Body of pancreas (tissue), 4 donors: ENCODE measurements at regions not wholly inside any gene's neighbourhood (a gene's known extent, or its start where the extent isn't known, plus 50 kb on each side); places are given as distances from the start of the nearest gene placed in this dataset.

ENCODE experiments used
- ATAC-seq: fragments of 150-250 bp; one replicate; pipeline ENCODE4 v1.9.1; 2016
- DNase-seq, 4 donors: peaks; one replicate each; pipeline ENCODE4 v3.0.0-alpha.2; 2019
- H3K27ac ChIP-seq, 4 donors: fragments of 200-600 bp; sonication (generic); 1 replicate in 3 of 4; 2 replicates in 1 of 4; pipeline versions ENCODE4 v1.5.1 to v1.6.1; 2016 to 2019; ENCODE audit warnings: mild to moderate bottlenecking in 1 of 4, mixed read lengths in 1 of 4, moderate library complexity in 1 of 4
- H3K27me3 ChIP-seq, 2 donors: fragments of 200-600 bp; sonication (generic); one replicate each; pipeline ENCODE4 v1.6.0; 2016; ENCODE audit warnings: mild to moderate bottlenecking in 1 of 2
- H3K36me3 ChIP-seq, 2 donors: fragments of 200-600 bp; sonication (generic); replicated peaks in 1 of 2; 2 replicates each; pipeline ENCODE4 v1.5.1; 2016; ENCODE audit warnings: low read depth in 2 of 2; ENCODE audit not compliant: insufficient read depth in 1 of 2
- H3K4me1 ChIP-seq: fragments of 200-600 bp; sonication (generic); one replicate; pipeline ENCODE4 v1.6.0; 2016
- H3K4me3 ChIP-seq, 2 donors: fragments of 200-600 bp; sonication (generic); 1 replicate in 1 of 2; 2 replicates in 1 of 2; pipeline ENCODE4 v1.5.1; 2016 to 2019
- H3K9me3 ChIP-seq, 3 donors: fragments of 200-600 bp; sonication (generic); 1 replicate in 2 of 3; 2 replicates in 1 of 3; pipeline ENCODE4 v1.5.1; 2016
- CTCF ChIP-seq, 7 experiments: fragments of 450-650 bp in 4 of 7; fragments of 200-600 bp in 3 of 7; sonication (generic) in 3 of 7; IDR thresholded peaks; one replicate each; pipeline ENCODE4 v1.5.1; 2016 to 2019; ENCODE audit warnings: antibody characterized with exemption in 7 of 7
- POLR2A ChIP-seq, 3 donors: fragments of 450-650 bp; IDR thresholded peaks; one replicate each; pipeline ENCODE4 v1.6.1; 2016; ENCODE audit warnings: antibody characterized with exemption in 3 of 3, mild to moderate bottlenecking in 2 of 3
- WGBS, 2 donors: methylation state at CpG; one replicate each; pipeline ENCODE4 v1.1.5; 2017; 5-methylcytosine and 5-hydroxymethylcytosine counted together
- intact Hi-C: fragments of 100-400 bp; cut with DNase I; formaldehyde crosslinking; loops from one replicate; pipeline ENCODE4 v1.15.1; 2023

GRCh38 chr4:59644765-59645164, 1555.4 kb upstream of the ADGRL3 start:
- TF ChIP-seq POLR2A (IDR thresholded peaks at IDR 0.05), result no peak
- TF ChIP-seq CTCF (IDR thresholded peaks at IDR 0.05), result no peak
- 94% methylated on average over 3 of the region's 3 CpGs for WGBS, 2 donors
- no peak for ATAC-seq

GRCh38 chr4:59646082-59646481, 1554.0 kb upstream of the ADGRL3 start:
- no peaks in the 10 kb centered on the region for H3K9me3 ChIP-seq
- 92% methylated on average over 5 of the region's 5 CpGs for WGBS, 2 donors
- intact Hi-C loops, result no loop called here
- no peaks in the 10 kb centered on the region for H3K36me3 ChIP-seq
- no peak for ATAC-seq
- no peaks in the 10 kb centered on the region for H3K27me3 ChIP-seq
- no peak for TF ChIP-seq POLR2A (IDR thresholded peaks at IDR 0.05)
- TF ChIP-seq CTCF (IDR thresholded peaks at IDR 0.05), result no peak
- no peaks in the 10 kb centered on the region for H3K4me1 ChIP-seq
- no peak for DNase-seq
- no peak overlapping the region for H3K4me3 ChIP-seq
- no peak overlapping the region for H3K27ac ChIP-seq

More at GRCh38 chr4:59644765-59645164, 1555.4 kb upstream of the ADGRL3 start:
- H3K4me3 ChIP-seq, result no peak overlapping the region
- intact Hi-C loops, result no loop called here
- H3K27me3 ChIP-seq, result no peaks in the 10 kb centered on the region
- H3K4me1 ChIP-seq, result no peaks in the 10 kb centered on the region
- DNase-seq, result no peak
- no peaks in the 10 kb centered on the region for H3K9me3 ChIP-seq
- no peak overlapping the region for H3K27ac ChIP-seq
- no peaks in the 10 kb centered on the region for H3K36me3 ChIP-seq

GRCh38 chr4:59647011-59647410, 1553.1 kb upstream of the ADGRL3 start:
- H3K36me3 ChIP-seq, result no peaks in the 10 kb centered on the region
- H3K4me1 ChIP-seq, result no peaks in the 10 kb centered on the region
- intact Hi-C loops, result no loop called here
- WGBS, 2 donors, result 85 to 87% methylated on average over 2 of the region's 2 CpGs
- DNase-seq, result no peak
- TF ChIP-seq POLR2A (IDR thresholded peaks at IDR 0.05), result no peak
- TF ChIP-seq CTCF (IDR thresholded peaks at IDR 0.05), result no peak
- H3K27me3 ChIP-seq, result no peaks in the 10 kb centered on the region
- H3K27ac ChIP-seq, result no peak overlapping the region
- ATAC-seq, result no peak
- no peak overlapping the region for H3K4me3 ChIP-seq
- no peaks in the 10 kb centered on the region for H3K9me3 ChIP-seq

- intact Hi-C loops, result no loop called here
- ATAC-seq (no peak), DNase-seq (no peak)
- H3K4me1 ChIP-seq, result no peaks in the 10 kb centered on the region
- no peaks in the 10 kb centered on the region for H3K9me3 ChIP-seq
- no peak for TF ChIP-seq CTCF (IDR thresholded peaks at IDR 0.05)
- TF ChIP-seq POLR2A (IDR thresholded peaks at IDR 0.05), result no peak
- no peak overlapping the region for H3K4me3 ChIP-seq
- no peaks in the 10 kb centered on the region for H3K36me3 ChIP-seq
- H3K27ac ChIP-seq, result no peak overlapping the region
- H3K27me3 ChIP-seq, result no peaks in the 10 kb centered on the region
Observed at GRCh38 chr4:59647500-59647899, 1552.6 kb upstream of the ADGRL3 start.

- TF ChIP-seq CTCF (IDR thresholded peaks at IDR 0.05) (no peak), POLR2A (IDR thresholded peaks at IDR 0.05) (no peak)
- intact Hi-C loops, result no loop called here
- Histone ChIP-seq H3K27me3 (no peaks in the 10 kb centered on the region), H3K4me3 (no peak overlapping the region), H3K4me1 (no peaks in the 10 kb centered on the region), H3K36me3 (no peaks in the 10 kb centered on the region), H3K9me3 (peaks cover 0 to 9% (median 0%) of the 10 kb centered on the region in 3 donors), H3K27ac (no peak overlapping the region)
- WGBS, 2 donors, result 75 to 85% methylated on average over 3 of the region's 3 CpGs
- no peak for DNase-seq
- no peak for ATAC-seq
Observed at GRCh38 chr4:59650861-59651260, 1549.3 kb upstream of the ADGRL3 start.
